ENCODE measurements at regions not wholly inside any gene's neighbourhood (a gene's known extent, or its start where the extent isn't known, plus 50 kb on each side); places are given as distances from the start of the nearest gene placed in this dataset.

DNA sequence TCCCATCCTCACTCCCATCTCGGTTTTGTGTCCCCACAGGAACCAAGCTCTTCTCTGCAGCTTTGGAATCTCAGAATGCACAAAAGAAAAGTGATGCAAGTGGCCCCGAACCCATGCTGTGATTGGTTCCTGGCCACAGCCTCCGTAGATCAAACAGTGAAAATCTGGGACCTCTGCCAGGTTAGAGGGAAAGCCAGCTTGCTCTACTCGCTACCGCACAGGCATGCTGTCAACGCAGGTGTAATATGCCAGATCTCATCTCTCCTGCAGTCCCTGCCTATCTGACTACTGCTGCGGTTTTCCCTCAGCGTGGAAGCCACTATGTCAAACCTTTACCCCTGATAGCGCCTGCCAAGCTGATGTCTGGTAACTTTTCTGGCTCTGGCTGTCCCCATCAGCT is 200.5 kb upstream of the LRRC4C start:
- no peak for TF ChIP-seq YY1 (IDR thresholded peaks at IDR 0.05; ENCODE audit: insufficient read depth, insufficient read length)
- no peak for TF ChIP-seq ZNF274 (IDR thresholded peaks at IDR 0.05; ENCODE audit: low read depth, low read length)
- TF ChIP-seq SUZ12 (IDR thresholded peaks at IDR 0.05; ENCODE audit: extremely low read depth, insufficient read depth, insufficient read length) = no peak

All from NT2/D1 (cell line).